LHCN-M2 (cell line): ENCODE measurements at regions not wholly inside any gene's neighbourhood (a gene's known extent, or its start where the extent isn't known, plus 50 kb on each side); places are given as distances from the start of the nearest gene placed in this dataset.

ENCODE experiments used
- DNase-seq: peaks from one replicate; pipeline ENCODE4 v3.0.0-alpha.2; 2012; ENCODE audit warnings: low read depth

- DNase-seq: no peak
These were observed 320.5 kb downstream of the ETS1 start for GRCh38 chr11:128266893-128267292.

- no peak for DNase-seq
These were observed 324.7 kb downstream of the ETS1 start for GRCh38 chr11:128262463-128263345.

GRCh38 chr11:128261011-128261421 lies 326.3 kb downstream of the ETS1 start:
- no peak for DNase-seq

GRCh38 chr11:128260398-128260797 lies 327.0 kb downstream of the ETS1 start:
- no peak for DNase-seq

- DNase-seq: no peak
These were observed 327.5 kb downstream of the ETS1 start for GRCh38 chr11:128259816-128260215.

GRCh38 chr11:128254941-128255340 lies 332.4 kb downstream of the ETS1 start:
- no peak for DNase-seq

GRCh38 chr11:128251140-128251539 lies 336.2 kb downstream of the ETS1 start:
- peak; percentile 24 for DNase-seq

GRCh38 chr11:128250482-128250881 lies 336.9 kb downstream of the ETS1 start:
- DNase-seq: no peak

- no peak for DNase-seq
These were observed 340.4 kb downstream of the ETS1 start for GRCh38 chr11:128246810-128247594.

GRCh38 chr11:128246364-128246801 lies 341.0 kb downstream of the ETS1 start:
- no peak for DNase-seq

- DNase-seq: no peak
These were observed 342.5 kb downstream of the ETS1 start for GRCh38 chr11:128244871-128245270.

- no peak for DNase-seq
These were observed 344.9 kb downstream of the ETS1 start for GRCh38 chr11:128242451-128242850.

GRCh38 chr11:128240546-128240945 lies 346.8 kb downstream of the ETS1 start:
- DNase-seq: no peak

- no peak for DNase-seq
These were observed 348.1 kb downstream of the ETS1 start for GRCh38 chr11:128239306-128239705.

- no peak for DNase-seq
These were observed 348.7 kb downstream of the ETS1 start for GRCh38 chr11:128238521-128239265.

GRCh38 chr11:128236506-128237498 lies 350.6 kb downstream of the ETS1 start:
- DNase-seq: no peak

- no peak for DNase-seq
These were observed 351.4 kb downstream of the ETS1 start for GRCh38 chr11:128235958-128236357.

GRCh38 chr11:128235426-128235825 lies 351.9 kb downstream of the ETS1 start:
- no peak for DNase-seq

- DNase-seq: no peak
These were observed 353.2 kb downstream of the ETS1 start for GRCh38 chr11:128234143-128234542.

- DNase-seq: no peak
These were observed 354.8 kb downstream of the ETS1 start for GRCh38 chr11:128232588-128232987.
